Activated CD4-positive, alpha-beta T cell treated with anti-CD3 and anti-CD28 coated beads for 36 hours (primary cell): ENCODE measurements at regions not wholly inside any gene's neighbourhood (a gene's known extent, or its start where the extent isn't known, plus 50 kb on each side); places are given as distances from the start of the nearest gene placed in this dataset.
A peak's percentile ranks its signal among the peaks of the same experiment; 100 is the strongest.

Source experiments
- ATAC-seq: fragments of 200-7000 bp; cut with Tn5 transposase; one replicate; pipeline ENCODE4 v1.10.0; 2021; ENCODE audit warnings: mild to moderate bottlenecking, moderate library complexity
- CTCF ChIA-PET: fragments of 350-600 bp; sonication (Branson Sonifier 250); formaldehyde crosslinking; loops from one replicate; lab custom pipeline; 2021; ENCODE audit warnings: antibody characterized with exemption; lab: Charles Lee
- POLR2A ChIA-PET: fragments of 350-600 bp; sonication (Branson Sonifier 250); formaldehyde crosslinking; loops from one replicate; lab custom pipeline; 2021; ENCODE audit warnings: antibody characterized with exemption, inconsistent platforms; lab: Charles Lee
- DNase-seq: peaks from one replicate; pipeline ENCODE4 v3.0.0-alpha.2; 2020
- H3K27ac Mint-ChIP-seq: one replicate; pipeline ENCODE4 v1.8.0; 2021; ENCODE audit warnings: mixed read lengths
- H3K27me3 Mint-ChIP-seq: one replicate; pipeline ENCODE4 v1.8.0; 2021; ENCODE audit warnings: mixed read lengths
- H3K36me3 Mint-ChIP-seq: one replicate; pipeline ENCODE4 v1.8.0; 2021; ENCODE audit warnings: low read depth, mixed read lengths
- H3K4me1 Mint-ChIP-seq: one replicate; pipeline ENCODE4 v1.8.0; 2021; ENCODE audit warnings: mixed read lengths
- H3K4me3 Mint-ChIP-seq: one replicate; pipeline ENCODE4 v1.8.0; 2021; ENCODE audit warnings: mild to moderate bottlenecking, moderate library complexity, mixed read lengths
- H3K9me3 Mint-ChIP-seq: one replicate; pipeline ENCODE4 v1.8.0; 2021; ENCODE audit warnings: low read depth, mixed read lengths
- intact Hi-C, 2 experiments: fragments of 100-400 bp; cut with DNase I in 1 of 2; cut with micrococcal nuclease in 1 of 2; formaldehyde crosslinking; loops; one replicate each; pipeline versions ENCODE4 v1.14.2 to v1.15.1; 2022 to 2024; cut with DNase I, micrococcal nuclease

DNA sequence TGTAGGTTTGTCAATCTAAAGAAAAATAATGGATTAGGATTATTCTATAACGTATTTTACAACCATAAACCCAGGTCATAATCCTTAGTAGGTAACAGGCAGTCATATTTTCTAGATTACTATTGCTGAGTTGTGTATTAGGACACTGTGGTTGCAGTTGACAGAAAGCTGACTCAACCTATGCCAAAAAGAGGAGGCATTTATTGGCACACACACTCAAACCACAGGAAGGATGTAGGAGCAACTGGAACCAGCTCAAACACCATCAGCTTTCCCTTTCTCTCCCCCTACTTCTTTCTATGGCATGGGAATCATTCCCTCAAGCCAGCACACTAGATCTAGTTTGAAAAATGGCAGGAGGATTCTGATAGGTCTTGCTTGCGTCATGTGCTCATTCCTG, 136.4 kb upstream of the FAM9C start:
- H3K4me1 Mint-ChIP-seq, result peaks cover 12% of the 10 kb centered on the region
- POLR2A ChIA-PET, result no interaction called here
- CTCF ChIA-PET, result no interaction called here
- DNase-seq (no peak), ATAC-seq (peak; percentile 51)
- intact Hi-C loops, result no loop called here
- peaks cover 1% of the 10 kb centered on the region for H3K9me3 Mint-ChIP-seq
- no peak overlapping the region for H3K4me3 Mint-ChIP-seq
- H3K36me3 Mint-ChIP-seq, result no peaks in the 10 kb centered on the region
- H3K27ac Mint-ChIP-seq, result no peak overlapping the region
- no peaks in the 10 kb centered on the region for H3K27me3 Mint-ChIP-seq

DNA sequence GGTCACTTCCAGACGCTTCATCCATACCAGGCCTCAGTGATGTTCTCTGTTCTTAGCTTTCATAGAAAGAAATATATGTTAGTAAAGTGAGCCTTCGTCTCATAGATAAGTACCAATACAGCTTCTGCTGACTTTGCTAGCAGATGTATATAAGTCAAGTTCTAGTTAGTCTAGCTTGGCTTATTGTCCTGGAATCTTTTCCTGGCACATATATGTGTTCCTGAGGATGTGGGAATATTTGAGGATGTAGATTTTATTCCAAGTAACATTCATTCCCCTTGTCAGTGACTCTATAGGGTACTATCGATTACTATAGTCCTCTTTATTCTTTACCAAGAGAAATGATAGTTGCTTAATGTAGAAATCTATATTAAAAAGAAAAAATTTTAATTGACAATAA, 135.2 kb upstream of the FAM9C start:
- intact Hi-C loops, result loop anchor here in 1 of 2 experiments (5.0 kb wide), 1 partner anchor 88 kb away; no protein-coding TSS in a partner anchor
- DNase-seq (no peak), ATAC-seq (no peak)
- ChIA-PET CTCF (no interaction called here), POLR2A (no interaction called here)
- H3K27ac Mint-ChIP-seq, result no peak overlapping the region
- no peak overlapping the region for H3K4me3 Mint-ChIP-seq
- no peaks in the 10 kb centered on the region for H3K27me3 Mint-ChIP-seq
- H3K4me1 Mint-ChIP-seq, result peaks cover 12% of the 10 kb centered on the region
- peaks cover 1% of the 10 kb centered on the region for H3K9me3 Mint-ChIP-seq
- no peaks in the 10 kb centered on the region for H3K36me3 Mint-ChIP-seq

DNA sequence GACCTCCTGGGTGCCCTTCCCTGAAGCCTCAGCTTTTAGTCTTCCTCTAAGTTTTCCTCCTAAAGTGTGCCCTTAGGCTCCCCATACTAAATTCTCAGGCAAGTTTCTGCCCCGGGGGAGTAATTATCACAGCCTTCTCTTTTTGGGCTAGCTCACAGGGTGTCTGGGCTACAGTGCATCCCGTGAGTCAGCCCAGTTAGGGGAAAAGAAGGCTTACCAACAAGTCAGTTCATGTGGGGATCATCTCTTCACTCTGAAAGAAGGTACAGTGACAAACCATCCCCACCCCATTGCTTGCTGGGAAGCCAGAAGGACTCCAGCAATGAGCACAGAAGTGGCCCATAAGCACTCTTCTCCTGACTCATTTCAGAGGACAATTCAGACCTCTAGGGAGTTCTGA, 134.7 kb upstream of the FAM9C start:
- no peak for DNase-seq
- no peaks in the 10 kb centered on the region for H3K36me3 Mint-ChIP-seq
- peak; percentile 61 for ATAC-seq
- CTCF ChIA-PET, result interaction anchor here (1.9 kb wide), 1 partner anchor 233 kb away, joined by 11 read pairs; no protein-coding TSS in a partner anchor
- H3K27me3 Mint-ChIP-seq, result no peaks in the 10 kb centered on the region
- intact Hi-C loops, result loop anchor here in 1 of 2 experiments (5.0 kb wide), 1 partner anchor 88 kb away; no protein-coding TSS in a partner anchor
- POLR2A ChIA-PET, result no interaction called here
- no peak overlapping the region for H3K27ac Mint-ChIP-seq
- H3K9me3 Mint-ChIP-seq, result peaks cover 1% of the 10 kb centered on the region
- H3K4me3 Mint-ChIP-seq, result no peak overlapping the region
- peaks cover 12% of the 10 kb centered on the region for H3K4me1 Mint-ChIP-seq

DNA sequence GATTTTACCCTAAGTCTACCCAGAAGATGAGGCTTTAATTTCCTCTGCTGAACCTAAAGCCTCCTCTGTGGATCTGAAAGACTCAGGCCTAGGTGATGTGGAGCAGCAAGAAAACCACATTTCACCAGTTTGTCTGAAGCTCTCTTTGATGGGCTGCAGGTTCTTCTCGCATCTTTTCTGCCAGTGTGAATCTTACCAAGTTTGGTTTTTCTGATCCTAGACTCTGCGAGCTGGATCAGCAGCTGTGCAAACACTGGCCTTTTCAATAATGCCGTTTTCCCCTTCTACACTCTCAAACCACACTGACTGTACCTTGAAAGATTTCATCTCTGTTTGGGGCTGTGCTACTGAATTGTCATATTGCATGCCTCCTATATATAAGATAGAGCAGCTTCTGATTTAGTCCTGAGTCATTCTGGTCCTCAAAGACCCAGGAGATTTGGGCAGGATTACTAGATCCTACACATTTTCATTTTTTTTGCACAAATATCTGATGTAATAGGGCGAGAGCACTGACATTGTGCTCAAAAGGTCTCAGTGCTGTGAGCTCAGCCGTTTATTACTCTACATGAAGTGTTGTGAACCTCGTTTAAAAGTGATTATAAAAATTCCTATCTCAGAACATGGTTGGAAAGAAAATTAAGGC, 133.6 kb upstream of the FAM9C start:
- Mint-ChIP-seq H3K27ac (no peak overlapping the region), H3K4me3 (no peak overlapping the region), H3K4me1 (peaks cover 12% of the 10 kb centered on the region), H3K27me3 (no peaks in the 10 kb centered on the region), H3K36me3 (no peaks in the 10 kb centered on the region), H3K9me3 (peaks cover 1% of the 10 kb centered on the region)
- CTCF ChIA-PET, result interaction anchor here (1.9 kb wide), 1 partner anchor 232 kb away, joined by 11 read pairs; no protein-coding TSS in a partner anchor
- ATAC-seq (peak; percentile 49), DNase-seq (no peak)
- intact Hi-C loops, result loop anchor here in 1 of 2 experiments (5.0 kb wide), 1 partner anchor 89 kb away; no protein-coding TSS in a partner anchor
- POLR2A ChIA-PET, result no interaction called here

DNA sequence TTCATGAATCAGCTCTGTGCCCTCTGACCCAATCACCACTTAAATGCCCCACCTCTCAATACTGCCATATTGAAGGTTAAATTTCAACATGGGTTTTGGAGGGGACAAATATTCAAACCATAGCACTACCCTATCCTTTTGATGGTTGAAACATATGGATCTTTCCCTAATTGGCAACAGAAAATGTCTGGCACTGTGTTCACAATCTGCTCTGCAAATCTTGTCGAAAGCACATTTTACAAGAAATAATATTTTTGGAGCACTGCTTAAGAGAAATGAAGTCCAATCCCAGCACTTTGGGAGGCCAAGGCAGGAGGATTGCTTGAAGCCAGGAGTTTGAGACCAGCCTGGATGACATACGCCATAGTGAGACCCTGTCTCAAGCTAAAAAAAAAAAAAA, 130.6 kb upstream of the FAM9C start:
- no peaks in the 10 kb centered on the region for H3K9me3 Mint-ChIP-seq
- H3K36me3 Mint-ChIP-seq, result no peaks in the 10 kb centered on the region
- ATAC-seq (no peak), DNase-seq (no peak)
- no peaks in the 10 kb centered on the region for H3K27me3 Mint-ChIP-seq
- intact Hi-C loops, result loop anchor here in 1 of 2 experiments (5.0 kb wide), 1 partner anchor 92 kb away; no protein-coding TSS in a partner anchor
- H3K4me1 Mint-ChIP-seq, result peaks cover 12% of the 10 kb centered on the region
- ChIA-PET CTCF (no interaction called here), POLR2A (no interaction called here)
- H3K4me3 Mint-ChIP-seq, result no peak overlapping the region
- no peak overlapping the region for H3K27ac Mint-ChIP-seq

DNA sequence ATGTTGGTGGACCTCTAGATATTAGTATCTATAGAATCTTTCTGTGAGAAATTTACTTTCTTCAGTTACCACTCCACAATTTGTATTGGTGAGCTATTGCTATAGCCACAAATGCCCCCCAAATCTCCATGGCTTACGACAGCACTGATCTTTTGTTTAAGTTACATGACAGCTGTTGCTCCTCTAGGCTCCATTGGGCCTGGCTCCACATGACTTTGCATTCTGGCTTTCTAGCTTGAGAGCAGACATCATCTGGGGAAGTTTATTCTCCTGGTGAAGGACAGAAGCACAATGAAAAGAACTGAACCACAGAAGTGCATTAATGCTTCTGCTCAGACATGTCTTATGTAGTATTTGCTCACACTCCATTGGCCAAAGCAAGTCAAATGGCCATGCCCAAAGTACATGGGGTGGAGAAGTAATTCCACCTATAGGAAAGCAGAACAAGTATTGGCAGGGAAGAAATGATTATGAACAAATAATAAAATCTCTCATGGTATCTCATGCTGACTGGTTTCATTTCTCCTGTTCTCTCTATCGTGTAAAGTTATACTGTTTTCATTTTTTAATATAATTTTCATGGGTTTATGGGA, 126.6 kb upstream of the FAM9C start:
- peaks cover 5% of the 10 kb centered on the region for H3K9me3 Mint-ChIP-seq
- no peaks in the 10 kb centered on the region for H3K36me3 Mint-ChIP-seq
- no peak overlapping the region for H3K27ac Mint-ChIP-seq
- H3K4me1 Mint-ChIP-seq, result peaks cover 19% of the 10 kb centered on the region
- ChIA-PET POLR2A (no interaction called here), CTCF (no interaction called here)
- intact Hi-C loops, result no loop called here
- no peak overlapping the region for H3K4me3 Mint-ChIP-seq
- ATAC-seq (no peak), DNase-seq (no peak)
- H3K27me3 Mint-ChIP-seq, result no peaks in the 10 kb centered on the region

DNA sequence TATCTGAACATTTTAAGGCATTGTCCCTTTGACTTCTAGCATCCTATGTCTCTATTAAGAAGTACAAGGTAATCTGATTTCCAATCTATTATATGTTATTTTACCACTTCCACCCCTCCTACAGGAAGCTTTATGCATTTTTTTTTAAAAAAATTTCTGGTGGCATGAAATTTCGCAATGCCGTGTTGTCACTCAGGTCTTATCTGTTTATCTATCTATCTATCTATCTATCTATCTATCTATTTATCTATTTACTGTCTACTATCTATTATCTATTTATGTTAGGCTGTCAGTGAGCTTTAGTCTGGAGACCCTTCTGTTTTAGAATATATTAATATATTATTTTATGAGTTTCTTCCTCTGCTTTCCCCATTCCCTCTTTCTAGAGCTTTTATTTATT, 125.3 kb upstream of the FAM9C start:
- CTCF ChIA-PET, result interaction anchor here (0.7 to 1.3 kb wide), 2 partner anchors 216 to 223 kb away, joined by 3 to 4 read pairs; no protein-coding TSS in a partner anchor
- peaks cover 5% of the 10 kb centered on the region for H3K9me3 Mint-ChIP-seq
- DNase-seq, result no peak
- no peak for ATAC-seq
- intact Hi-C loops, result loop anchor here (2.0 to 5.0 kb wide), 5 partner anchors 77 to 219 kb away; no protein-coding TSS in a partner anchor
- no peaks in the 10 kb centered on the region for H3K36me3 Mint-ChIP-seq
- peaks cover 20% of the 10 kb centered on the region for H3K4me1 Mint-ChIP-seq
- no peak overlapping the region for H3K27ac Mint-ChIP-seq
- H3K27me3 Mint-ChIP-seq, result no peaks in the 10 kb centered on the region
- POLR2A ChIA-PET, result no interaction called here
- no peak overlapping the region for H3K4me3 Mint-ChIP-seq

DNA sequence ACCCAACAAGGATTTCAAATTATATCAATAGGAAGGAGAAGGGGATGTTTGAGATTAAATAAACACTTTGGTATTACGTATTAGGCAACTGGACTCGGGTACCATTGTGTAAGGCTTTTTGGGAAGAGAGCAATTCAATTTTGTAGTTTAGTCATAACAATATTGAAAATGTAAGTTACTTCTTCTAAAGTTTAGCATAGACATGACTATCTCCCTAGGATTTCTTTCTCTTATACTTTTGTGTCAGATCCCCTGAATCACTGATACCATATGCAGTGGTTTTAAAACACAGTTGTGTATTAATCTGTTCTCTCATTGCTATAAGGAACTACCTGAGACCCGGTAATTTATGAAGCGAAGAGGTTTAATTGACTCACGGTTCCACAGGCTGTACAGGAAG, 123.8 kb upstream of the FAM9C start:
- no peak for DNase-seq
- Mint-ChIP-seq H3K36me3 (no peaks in the 10 kb centered on the region), H3K4me1 (peaks cover 20% of the 10 kb centered on the region), H3K27ac (peak overlapping the region; percentile 88), H3K4me3 (peak overlapping the region; percentile 34), H3K9me3 (peaks cover 5% of the 10 kb centered on the region), H3K27me3 (no peaks in the 10 kb centered on the region)
- intact Hi-C loops, result loop anchor here (2.0 to 5.0 kb wide), 5 partner anchors 75 to 217 kb away; no protein-coding TSS in a partner anchor
- POLR2A ChIA-PET, result interaction anchor here (0.7 kb wide), 2 partner anchors 86 to 193 kb away, joined by 4 read pairs; no protein-coding TSS in a partner anchor
- ATAC-seq, result peak; percentile 91
- CTCF ChIA-PET, result interaction anchor here (0.7 to 1.3 kb wide), 2 partner anchors 222 to 376 kb away, joined by 4 read pairs; no protein-coding TSS in a partner anchor

DNA sequence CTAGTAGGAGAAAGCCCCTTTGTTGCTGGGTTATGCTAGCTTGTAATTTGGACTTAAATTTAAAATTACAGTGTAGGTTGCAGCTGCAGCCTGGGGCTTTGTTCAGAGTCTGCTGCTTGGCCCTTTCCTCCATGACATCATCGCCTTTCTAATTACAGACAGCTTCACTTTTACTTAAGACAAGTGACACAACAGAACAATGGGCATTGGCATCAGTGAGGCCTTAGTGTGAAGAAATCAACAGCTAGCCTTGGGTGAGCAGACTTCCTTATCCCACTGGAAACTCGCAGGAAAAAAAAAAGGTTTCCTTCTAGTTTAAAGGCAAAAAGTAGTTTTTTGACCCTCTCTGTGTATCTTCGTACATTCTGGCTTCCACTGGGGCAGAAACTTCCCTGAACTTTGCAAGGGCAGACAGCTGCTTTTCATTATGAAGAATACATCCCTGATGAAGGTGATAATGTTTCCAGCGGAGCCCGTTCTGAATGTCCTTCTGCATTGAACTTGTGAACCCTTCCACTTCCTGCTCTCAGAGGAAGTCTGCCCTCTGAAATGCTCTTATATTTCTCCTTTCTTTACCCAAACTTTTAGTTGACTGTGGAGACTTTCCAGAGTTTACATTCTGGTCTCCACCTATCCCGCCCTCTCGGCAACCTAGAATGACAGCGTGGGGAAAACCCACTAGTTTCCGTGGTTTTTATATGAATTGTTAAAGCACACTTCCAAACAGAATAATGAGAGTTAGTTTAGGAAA, 123.2 kb upstream of the FAM9C start:
- intact Hi-C loops, result loop anchor here (2.0 to 5.0 kb wide), 5 partner anchors 75 to 217 kb away; no protein-coding TSS in a partner anchor
- ChIA-PET CTCF (interaction anchor here (0.6 to 0.7 kb wide), 3 partner anchors 193 to 376 kb away, joined by 4 to 5 read pairs (median 4); partner anchors contain the start of gene TMSB4X), POLR2A (interaction anchor here (0.7 kb wide), 2 partner anchors 85 to 192 kb away, joined by 4 read pairs; no protein-coding TSS in a partner anchor)
- Mint-ChIP-seq H3K4me3 (peak overlapping the region; percentile 34), H3K27me3 (no peaks in the 10 kb centered on the region), H3K27ac (peak overlapping the region; percentile 60), H3K9me3 (peaks cover 5% of the 10 kb centered on the region), H3K36me3 (no peaks in the 10 kb centered on the region), H3K4me1 (peaks cover 20% of the 10 kb centered on the region)
- ATAC-seq, result peak; percentile 72
- DNase-seq, result peak; percentile 35

DNA sequence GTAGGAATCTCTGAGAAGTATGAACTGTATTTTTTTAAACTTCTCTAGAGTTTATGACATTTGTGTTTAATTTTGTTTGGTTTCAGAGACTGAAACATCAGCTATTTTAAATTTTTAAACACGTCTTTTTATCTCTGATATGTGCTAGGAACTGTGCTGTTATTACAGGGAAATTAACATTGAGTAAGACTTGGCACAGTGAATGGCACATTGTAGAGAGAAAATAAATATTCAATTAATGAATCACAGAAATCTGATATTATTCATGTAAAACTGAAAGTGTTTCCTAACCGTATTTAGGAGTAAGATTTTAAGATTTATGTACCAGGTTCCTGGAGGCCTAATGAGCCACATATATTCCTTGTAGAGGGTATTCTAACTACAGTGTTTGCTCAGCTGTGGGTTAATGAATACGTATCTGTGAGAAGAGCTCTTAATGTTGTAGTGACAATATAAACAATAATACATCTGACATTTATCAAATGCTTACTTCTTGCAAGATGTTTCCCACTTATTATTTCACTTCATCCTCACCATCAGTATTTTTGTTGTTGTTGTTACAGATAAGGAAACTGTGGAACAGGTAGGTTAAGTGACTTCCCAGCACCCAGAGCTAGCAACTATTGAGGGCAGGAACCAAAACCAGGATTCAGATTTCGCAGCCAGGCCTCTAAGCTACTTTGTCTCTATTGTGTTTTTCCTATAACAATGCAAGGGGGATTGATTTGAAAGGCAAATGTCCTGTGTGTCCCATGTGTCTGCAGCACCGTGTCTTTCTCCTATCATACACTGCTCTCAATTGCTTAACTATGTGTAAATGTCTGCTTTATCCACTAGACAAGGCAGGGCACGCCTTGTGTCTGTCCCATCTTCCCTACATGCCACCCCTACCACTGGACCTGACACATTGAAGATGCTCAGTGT, 121.1 kb upstream of the FAM9C start:
- Mint-ChIP-seq H3K36me3 (no peaks in the 10 kb centered on the region), H3K27ac (no peak overlapping the region), H3K4me1 (peaks cover 25% of the 10 kb centered on the region), H3K9me3 (peaks cover 5% of the 10 kb centered on the region), H3K27me3 (no peaks in the 10 kb centered on the region), H3K4me3 (no peak overlapping the region)
- ATAC-seq (no peak), DNase-seq (no peak)
- intact Hi-C loops, result loop anchor here in 1 of 2 experiments (5.0 kb wide), 3 partner anchors 73 to 213 kb away; no protein-coding TSS in a partner anchor
- POLR2A ChIA-PET, result no interaction called here
- CTCF ChIA-PET, result no interaction called here
